HEK293 (cell line): ENCODE measurements at regions not wholly inside any gene's neighbourhood (a gene's known extent, or its start where the extent isn't known, plus 50 kb on each side); places are given as distances from the start of the nearest gene placed in this dataset.

Experiments used
- CTCF ChIP-seq: fragments of 450-650 bp; formaldehyde crosslinking; IDR thresholded peaks from 2 replicates; pipeline ENCODE4 v1.5.1; 2016; ENCODE audit warnings: missing biosample characterization, missing genetic modification characterization
- ZBTB26 ChIP-seq: fragments of 450-650 bp; formaldehyde crosslinking; optimal IDR thresholded peaks from 2 replicates; pipeline ENCODE3; 2016; ENCODE audit warnings: missing biosample characterization, mild to moderate bottlenecking, missing genetic modification characterization
- ZNF133 ChIP-seq: fragments of 450-650 bp; formaldehyde crosslinking; IDR thresholded peaks from 2 replicates; pipeline ENCODE4 v1.5.1; 2016; ENCODE audit warnings: missing biosample characterization, missing genetic modification characterization
- ZNF24 ChIP-seq: fragments of 450-650 bp; formaldehyde crosslinking; IDR thresholded peaks from 2 replicates; pipeline ENCODE4 v1.5.1; 2016; ENCODE audit warnings: missing biosample characterization, missing genetic modification characterization
- ZNF274 ChIP-seq, 2 experiments: fragments of 200-500 bp in 1 of 2; fragments of 450-650 bp in 1 of 2; sonication (Bioruptor generic) in 1 of 2; formaldehyde crosslinking in 1 of 2; IDR thresholded peaks; 2 replicates each; pipeline versions ENCODE4 v1.5.1 to v1.6.1; 2014 to 2016; ENCODE audit warnings: borderline replicate concordance in 1 of 2, inconsistent platforms in 1 of 2, low read length in 1 of 2, missing biosample characterization in 1 of 2, missing genetic modification characterization in 1 of 2

- TF ChIP-seq CTCF (no peak), ZNF274 (IDR thresholded peaks at IDR 0.05; ENCODE audit: low read length) (no peak), ZNF274 (tag by site-specific recombination; IDR thresholded peaks at IDR 0.05; ENCODE audit: borderline replicate concordance) (no peak), ZNF24 (no peak), ZBTB26 (tag by site-specific recombination) (no peak), ZNF133 (no peak)
Measured at GRCh38 chr14:50021261-50022031, 94.9 kb downstream of the VCPKMT start.
